ENCODE measurements at regions not wholly inside any gene's neighbourhood (a gene's known extent, or its start where the extent isn't known, plus 50 kb on each side); places are given as distances from the start of the nearest gene placed in this dataset.

- TF ChIP-seq, protein P1, sequence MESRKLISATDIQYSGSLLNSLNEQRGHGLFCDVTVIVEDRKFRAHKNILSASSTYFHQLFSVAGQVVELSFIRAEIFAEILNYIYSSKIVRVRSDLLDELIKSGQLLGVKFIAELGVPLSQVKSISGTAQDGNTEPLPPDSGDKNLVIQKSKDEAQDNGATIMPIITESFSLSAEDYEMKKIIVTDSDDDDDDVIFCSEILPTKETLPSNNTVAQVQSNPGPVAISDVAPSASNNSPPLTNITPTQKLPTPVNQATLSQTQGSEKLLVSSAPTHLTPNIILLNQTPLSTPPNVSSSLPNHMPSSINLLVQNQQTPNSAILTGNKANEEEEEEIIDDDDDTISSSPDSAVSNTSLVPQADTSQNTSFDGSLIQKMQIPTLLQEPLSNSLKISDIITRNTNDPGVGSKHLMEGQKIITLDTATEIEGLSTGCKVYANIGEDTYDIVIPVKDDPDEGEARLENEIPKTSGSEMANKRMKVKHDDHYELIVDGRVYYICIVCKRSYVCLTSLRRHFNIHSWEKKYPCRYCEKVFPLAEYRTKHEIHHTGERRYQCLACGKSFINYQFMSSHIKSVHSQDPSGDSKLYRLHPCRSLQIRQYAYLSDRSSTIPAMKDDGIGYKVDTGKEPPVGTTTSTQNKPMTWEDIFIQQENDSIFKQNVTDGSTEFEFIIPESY (CRISPR knock-in tag; IDR thresholded peaks at IDR 0.05), result no peak
- no peak for TF ChIP-seq YEATS4 (CRISPR knock-in tag; IDR thresholded peaks at IDR 0.05; ENCODE audit: borderline replicate concordance)
These were observed 600.8 kb upstream of the CDH2 start (continued) for GRCh38 chr18:28777756-28778155.

GRCh38 chr18:28771849-28772248 lies 594.9 kb upstream of the CDH2 start:
- ChIA-PET CTCF (ENCODE audit: low intra/inter-chr PET ratio, low total read pairs) (no interaction called here), POLR2A (no interaction called here)
- H3K4me1 ChIP-seq (ENCODE audit: insufficient read depth, low read length), result no peaks in the 10 kb centered on the region
- no peaks in the 10 kb centered on the region for H3K36me3 ChIP-seq (replicated peaks in 1 of 2; ENCODE audit: control insufficient read depth in 1 of 2, insufficient read depth in 2 of 2, low read length in 2 of 2)
- intact Hi-C loops (cut with micrococcal nuclease; ENCODE audit: unreplicated experiment), result no loop called here
- in situ Hi-C loops (cut with HindIII; ENCODE audit: extremely low pct_ligation_motif_present, low pct_unique_long_range_greater_than_20kb), result no loop called here
- H3K79me2 ChIP-seq (ENCODE audit: insufficient read depth, low read length), result no peaks in the 10 kb centered on the region
- H3K9me3 ChIP-seq (ENCODE audit: low read length), result no peaks in the 10 kb centered on the region
- H4K20me1 ChIP-seq (ENCODE audit: insufficient read depth, low read length), result no peaks in the 10 kb centered on the region
- no peak overlapping the region for H2AFZ ChIP-seq (ENCODE audit: low read length)
- WGBS (ENCODE audit: low lambda C conversion rate), result 2% methylated on average over 3 of the region's 3 CpGs
- H3K4me3 ChIP-seq (replicated peaks in 1 of 3; ENCODE audit: insufficient read depth in 1 of 3, low read depth in 2 of 3, low read length in 3 of 3), result no peak overlapping the region
- BruUV-seq (replicated peaks), result no TSS peak
- H3K27me3 ChIP-seq (ENCODE audit: control insufficient read depth in 1 of 2, insufficient read depth in 2 of 2, low read length in 2 of 2), result no peaks in the 10 kb centered on the region
- FAIRE-seq (no peak), ATAC-seq (no peak), DNase-seq (ENCODE audit: low spot score) (no peak)
- H3K9ac ChIP-seq (ENCODE audit: insufficient read depth, low read depth, low read length), result no peak overlapping the region
- H3K27ac ChIP-seq (ENCODE audit: extremely low read length, insufficient read depth, low read length), result no peak overlapping the region
- H3K4me2 ChIP-seq (ENCODE audit: low read depth, low read length), result no peak overlapping the region
- TF ChIP-seq RXRB (CRISPR knock-in tag; IDR thresholded peaks at IDR 0.05; ENCODE audit: borderline replicate concordance), result no peak
- no peak for TF ChIP-seq MTA3 (CRISPR knock-in tag; IDR thresholded peaks at IDR 0.05)
- no peak for TF ChIP-seq RFX3 (CRISPR knock-in tag; IDR thresholded peaks at IDR 0.05)
- no peak for TF ChIP-seq CSRNP1 (CRISPR knock-in tag; IDR thresholded peaks at IDR 0.05)
